Activated naive CD4-positive, alpha-beta T cell treated with anti-CD3 and anti-CD28 coated beads, Interleukin-2, amount 50 U/mL, for 16 hours (primary cell): ENCODE measurements at regions not wholly inside any gene's neighbourhood (a gene's known extent, or its start where the extent isn't known, plus 50 kb on each side); places are given as distances from the start of the nearest gene placed in this dataset.

Experiments used
- DNase-seq: peaks from one replicate; pipeline ENCODE4 v3.0.0-alpha.2; 2020

- DNase-seq: no peak
Observed at GRCh38 chr12:59196989-59197388, 276.7 kb upstream of the LRIG3 start.

- DNase-seq: no peak
Observed at GRCh38 chr12:59194794-59195193, 274.5 kb upstream of the LRIG3 start.

- no peak for DNase-seq
Observed at GRCh38 chr12:59193476-59194050, 273.3 kb upstream of the LRIG3 start.

GRCh38 chr12:59191372-59191771 lies 271.1 kb upstream of the LRIG3 start:
- no peak for DNase-seq

GRCh38 chr12:59186451-59186850 lies 266.1 kb upstream of the LRIG3 start:
- DNase-seq: no peak

GRCh38 chr12:59185295-59185694 lies 265.0 kb upstream of the LRIG3 start:
- DNase-seq: no peak

- DNase-seq: no peak
Observed at GRCh38 chr12:59182658-59183455, 262.6 kb upstream of the LRIG3 start.

GRCh38 chr12:59182191-59182590 lies 261.9 kb upstream of the LRIG3 start:
- no peak for DNase-seq

GRCh38 chr12:59181196-59181777 lies 261.0 kb upstream of the LRIG3 start:
- DNase-seq: no peak

GRCh38 chr12:59179231-59179630 lies 258.9 kb upstream of the LRIG3 start:
- no peak for DNase-seq

- DNase-seq: no peak
Observed at GRCh38 chr12:59173695-59174094, 253.4 kb upstream of the LRIG3 start.

- no peak for DNase-seq
Observed at GRCh38 chr12:59168647-59169046, 248.3 kb upstream of the LRIG3 start.

- no peak for DNase-seq
Observed at GRCh38 chr12:59166457-59166856, 246.2 kb upstream of the LRIG3 start.

- no peak for DNase-seq
Observed at GRCh38 chr12:59164991-59165718, 244.9 kb upstream of the LRIG3 start.

- no peak for DNase-seq
Observed at GRCh38 chr12:59164226-59164625, 243.9 kb upstream of the LRIG3 start.

GRCh38 chr12:59158681-59159080 lies 238.4 kb upstream of the LRIG3 start:
- DNase-seq: no peak

- DNase-seq: no peak
Observed at GRCh38 chr12:59158066-59158465, 237.8 kb upstream of the LRIG3 start.

- DNase-seq: no peak
Observed at GRCh38 chr12:59155448-59155847, 235.1 kb upstream of the LRIG3 start.

- DNase-seq: no peak
Observed at GRCh38 chr12:59151243-59151642, 230.9 kb upstream of the LRIG3 start.

GRCh38 chr12:59149995-59150642 lies 229.8 kb upstream of the LRIG3 start:
- DNase-seq: no peak

GRCh38 chr12:59147791-59148190 lies 227.5 kb upstream of the LRIG3 start:
- no peak for DNase-seq

- no peak for DNase-seq
Observed at GRCh38 chr12:59142183-59142790, 222.0 kb upstream of the LRIG3 start.

- DNase-seq: no peak
Observed at GRCh38 chr12:59134750-59135149, 214.4 kb upstream of the LRIG3 start.
